ENCODE measurements at regions not wholly inside any gene's neighbourhood (a gene's known extent, or its start where the extent isn't known, plus 50 kb on each side); places are given as distances from the start of the nearest gene placed in this dataset.

DNA sequence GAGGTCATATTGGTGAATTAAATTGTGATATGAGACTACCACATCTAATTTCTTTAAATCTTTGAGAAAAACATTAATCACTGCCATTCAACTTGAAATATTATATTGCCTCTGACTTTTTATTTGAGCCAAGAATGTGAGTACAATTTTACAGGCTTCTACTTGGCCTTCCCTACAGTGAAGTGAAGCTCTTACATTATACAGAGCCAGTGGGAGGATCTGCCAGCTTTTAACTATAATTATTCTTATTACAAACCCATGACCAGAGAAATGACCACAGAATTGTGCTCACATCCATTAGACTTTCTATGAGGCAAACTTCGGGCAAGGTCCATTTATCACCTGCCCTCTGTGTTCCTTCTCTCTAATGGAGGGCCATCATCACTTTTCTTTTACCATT, 114.2 kb downstream of the RERGL start:
- TF ChIP-seq, protein P1, sequence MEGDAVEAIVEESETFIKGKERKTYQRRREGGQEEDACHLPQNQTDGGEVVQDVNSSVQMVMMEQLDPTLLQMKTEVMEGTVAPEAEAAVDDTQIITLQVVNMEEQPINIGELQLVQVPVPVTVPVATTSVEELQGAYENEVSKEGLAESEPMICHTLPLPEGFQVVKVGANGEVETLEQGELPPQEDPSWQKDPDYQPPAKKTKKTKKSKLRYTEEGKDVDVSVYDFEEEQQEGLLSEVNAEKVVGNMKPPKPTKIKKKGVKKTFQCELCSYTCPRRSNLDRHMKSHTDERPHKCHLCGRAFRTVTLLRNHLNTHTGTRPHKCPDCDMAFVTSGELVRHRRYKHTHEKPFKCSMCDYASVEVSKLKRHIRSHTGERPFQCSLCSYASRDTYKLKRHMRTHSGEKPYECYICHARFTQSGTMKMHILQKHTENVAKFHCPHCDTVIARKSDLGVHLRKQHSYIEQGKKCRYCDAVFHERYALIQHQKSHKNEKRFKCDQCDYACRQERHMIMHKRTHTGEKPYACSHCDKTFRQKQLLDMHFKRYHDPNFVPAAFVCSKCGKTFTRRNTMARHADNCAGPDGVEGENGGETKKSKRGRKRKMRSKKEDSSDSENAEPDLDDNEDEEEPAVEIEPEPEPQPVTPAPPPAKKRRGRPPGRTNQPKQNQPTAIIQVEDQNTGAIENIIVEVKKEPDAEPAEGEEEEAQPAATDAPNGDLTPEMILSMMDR (IDR thresholded peaks at IDR 0.05; ENCODE audit: borderline replicate concordance): no peak
- H3K4me3 ChIP-seq: no peak overlapping the region
- no peak overlapping the region for H3K27ac ChIP-seq (replicated peaks)
- H3K27me3 ChIP-seq (ENCODE audit: low read depth): no peaks in the 10 kb centered on the region
- no peaks in the 10 kb centered on the region for H3K36me3 ChIP-seq
- intact Hi-C loops (cut with micrococcal nuclease): no loop called here
- H3K4me1 ChIP-seq: no peaks in the 10 kb centered on the region
- DNase-seq: no peak
- H3K9me3 ChIP-seq (replicated peaks): no peaks in the 10 kb centered on the region

DNA sequence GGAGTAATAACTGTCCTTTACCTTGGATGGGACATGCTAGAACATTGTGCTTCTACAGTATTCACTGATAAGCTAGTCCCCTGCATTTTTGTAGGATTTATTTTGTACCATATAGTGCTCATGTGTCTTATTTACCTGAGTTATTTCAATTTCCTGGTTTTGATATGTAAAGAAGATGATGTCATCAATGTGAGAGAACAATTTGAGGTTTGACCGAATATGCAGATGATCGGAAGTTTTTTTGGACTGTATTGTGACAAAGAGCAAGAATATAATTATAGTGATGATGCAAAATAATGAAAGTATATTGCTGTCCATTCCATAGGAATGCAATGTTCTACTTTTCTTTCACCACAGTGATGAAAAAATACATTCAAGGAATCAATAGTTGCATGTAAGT, 114.8 kb downstream of the RERGL start:
- intact Hi-C loops (cut with micrococcal nuclease): no loop called here
- Histone ChIP-seq H3K27ac (replicated peaks) (no peak overlapping the region), H3K36me3 (no peaks in the 10 kb centered on the region), H3K27me3 (ENCODE audit: low read depth) (no peaks in the 10 kb centered on the region), H3K4me1 (no peaks in the 10 kb centered on the region), H3K9me3 (replicated peaks) (no peaks in the 10 kb centered on the region), H3K4me3 (no peak overlapping the region)
- no peak for DNase-seq
- TF ChIP-seq, protein P1 (IDR thresholded peaks at IDR 0.05; ENCODE audit: borderline replicate concordance): no peak

- DNase-seq: no peak
- Histone ChIP-seq H3K36me3 (no peaks in the 10 kb centered on the region), H3K4me3 (no peak overlapping the region), H3K9me3 (replicated peaks) (peaks cover 5% of the 10 kb centered on the region), H3K27ac (replicated peaks) (no peak overlapping the region), H3K4me1 (no peaks in the 10 kb centered on the region), H3K27me3 (ENCODE audit: low read depth) (no peaks in the 10 kb centered on the region)
- TF ChIP-seq, protein P1 (IDR thresholded peaks at IDR 0.05; ENCODE audit: borderline replicate concordance): no peak
- intact Hi-C loops (cut with micrococcal nuclease): no loop called here
These were observed 118.1 kb downstream of the RERGL start for GRCh38 chr12:17971850-17972249.

GRCh38 chr12:17954788-17955187, 135.2 kb downstream of the RERGL start:
- H3K9me3 ChIP-seq (replicated peaks): no peaks in the 10 kb centered on the region
- H3K36me3 ChIP-seq: no peaks in the 10 kb centered on the region
- no peak overlapping the region for H3K27ac ChIP-seq (replicated peaks)
- H3K27me3 ChIP-seq (ENCODE audit: low read depth): no peaks in the 10 kb centered on the region
- TF ChIP-seq, protein P1 (IDR thresholded peaks at IDR 0.05; ENCODE audit: borderline replicate concordance): no peak
- intact Hi-C loops (cut with micrococcal nuclease): no loop called here
- H3K4me1 ChIP-seq: no peaks in the 10 kb centered on the region
- H3K4me3 ChIP-seq: no peak overlapping the region
- DNase-seq: no peak

GRCh38 chr12:17950898-17951297, 139.1 kb downstream of the RERGL start:
- Histone ChIP-seq H3K4me1 (no peaks in the 10 kb centered on the region), H3K27ac (replicated peaks) (no peak overlapping the region), H3K27me3 (ENCODE audit: low read depth) (no peaks in the 10 kb centered on the region), H3K36me3 (no peaks in the 10 kb centered on the region), H3K4me3 (no peak overlapping the region), H3K9me3 (replicated peaks) (no peaks in the 10 kb centered on the region)
- DNase-seq: no peak
- intact Hi-C loops (cut with micrococcal nuclease): no loop called here
- TF ChIP-seq, protein P1 (IDR thresholded peaks at IDR 0.05; ENCODE audit: borderline replicate concordance): no peak
